Endothelial cell of umbilical vein (primary cell): ENCODE measurements at regions not wholly inside any gene's neighbourhood (a gene's known extent, or its start where the extent isn't known, plus 50 kb on each side); places are given as distances from the start of the nearest gene placed in this dataset.

Experiments used
- BruUV-seq: library from RNA; stranded (reverse); fragments of 400-500 nt; replicated peaks from 2 replicates; lab custom pipeline; 2021; lab: Mats Ljungman, UMichigan
- CTCF ChIA-PET: fragments of 300-600, 350-600 bp; sonication (Branson Sonifier 250); formaldehyde crosslinking; loops from one replicate; lab custom pipeline; 2021; ENCODE audit warnings: antibody characterized with exemption, inconsistent platforms; lab: Charles Lee
- POLR2A ChIA-PET: fragments of 300-600, 350-600 bp; sonication (Branson Sonifier 250); formaldehyde crosslinking; loops from one replicate; lab custom pipeline; 2021; ENCODE audit warnings: antibody characterized with exemption, inconsistent platforms; lab: Charles Lee
- DNase-seq: peaks from one replicate; pipeline ENCODE4 v3.0.0-alpha.2; 2011; ENCODE audit warnings: low read depth, low spot score
- FAIRE-seq: peaks from 2 replicates; lab custom pipeline; 2011; peaks lifted over from hg19 to GRCh38; lab: Jason Lieb, UNC
- H2AFZ ChIP-seq: 2 replicates; pipeline ENCODE4 v1.6.0; 2012; ENCODE audit warnings: low read depth, low read length, control low read depth, inconsistent platforms
- H3K27ac ChIP-seq: 2 replicates; pipeline ENCODE4 v1.5.1; 2011; ENCODE audit warnings: low read depth, mild to moderate bottlenecking, control low read depth, low read length, moderate library complexity; ENCODE audit not compliant: insufficient read depth
- H3K27me3 ChIP-seq, 2 experiments: 2 replicates each; pipeline versions ENCODE4 v1.6.0 to v1.6.1; 2011; ENCODE audit warnings: low read length in 2 of 2, mixed read lengths in 1 of 2; ENCODE audit not compliant: control insufficient read depth in 2 of 2, insufficient read depth in 2 of 2
- H3K36me3 ChIP-seq, 2 experiments: 2 replicates in 1 of 2; 3 replicates in 1 of 2; pipeline ENCODE4 v1.5.1; 2011; ENCODE audit warnings: low read length in 2 of 2, mild to moderate bottlenecking in 1 of 2, moderate library complexity in 1 of 2; ENCODE audit not compliant: control insufficient read depth in 2 of 2, insufficient read depth in 2 of 2; ENCODE audit errors: extremely low read depth in 1 of 2
- H3K4me1 ChIP-seq: 3 replicates; pipeline ENCODE4 v1.5.1; 2011; ENCODE audit warnings: mild to moderate bottlenecking, low read length; ENCODE audit not compliant: control insufficient read depth, insufficient read depth; ENCODE audit errors: extremely low read depth
- H3K4me2 ChIP-seq: 2 replicates; pipeline ENCODE4 v1.6.1; 2011; ENCODE audit warnings: low read length, control low read depth, mixed read lengths; ENCODE audit not compliant: insufficient read depth
- H3K4me3 ChIP-seq, 3 experiments: fragments of 200-600 bp in 1 of 3; sonication (generic), shearing (Covaris generic) in 1 of 3; replicated peaks in 1 of 3; 2 replicates each; pipeline ENCODE4 v1.5.1; 2011 to 2016; ENCODE audit warnings: control low read depth in 3 of 3, low read length in 3 of 3, mild to moderate bottlenecking in 2 of 3, inconsistent platforms in 1 of 3, low read depth in 1 of 3, moderate library complexity in 1 of 3; ENCODE audit not compliant: insufficient read depth in 1 of 3
- H3K79me2 ChIP-seq: 2 replicates; pipeline ENCODE4 v1.6.0; 2012; ENCODE audit warnings: low read length, inconsistent platforms; ENCODE audit not compliant: control insufficient read depth, insufficient read depth
- H3K9ac ChIP-seq: replicated peaks from 2 replicates; pipeline ENCODE3; 2011; ENCODE audit warnings: low read length, control low read depth; ENCODE audit not compliant: insufficient read depth; ENCODE audit errors: extremely low read depth
- H3K9me1 ChIP-seq: replicated peaks from 3 replicates; pipeline ENCODE4 v1.6.0; 2011; ENCODE audit warnings: mild to moderate bottlenecking, low read length; ENCODE audit not compliant: control insufficient read depth, insufficient read depth; ENCODE audit errors: extremely low read depth
- H3K9me3 ChIP-seq: replicated peaks from 2 replicates; pipeline ENCODE4 v1.5.1; 2012; ENCODE audit warnings: low read length, inconsistent platforms; ENCODE audit not compliant: control insufficient read depth, insufficient read depth
- H4K20me1 ChIP-seq: replicated peaks from 2 replicates; pipeline ENCODE3; 2011; ENCODE audit warnings: mild to moderate bottlenecking, low read length; ENCODE audit not compliant: control insufficient read depth, insufficient read depth; ENCODE audit errors: extremely low read depth
- FOS ChIP-seq: IDR thresholded peaks from 2 replicates; pipeline ENCODE4 v1.6.1; 2011; ENCODE audit warnings: mild to moderate bottlenecking, low read length, moderate library complexity, borderline replicate concordance; ENCODE audit not compliant: insufficient read depth
- GATA2 ChIP-seq: IDR thresholded peaks from 2 replicates; pipeline ENCODE4 v1.7.0; 2011; ENCODE audit warnings: low read depth, mild to moderate bottlenecking, moderate library complexity, mixed read lengths, low read length; ENCODE audit not compliant: insufficient read length, insufficient read depth
- JUN ChIP-seq: IDR thresholded peaks from 2 replicates; pipeline ENCODE4 v1.6.1; 2011; ENCODE audit warnings: borderline replicate concordance, low read depth; ENCODE audit not compliant: insufficient read length, insufficient read depth
- MYC ChIP-seq: IDR thresholded peaks from one replicate; pipeline ENCODE4 v1.6.1; 2011; ENCODE audit warnings: mild to moderate bottlenecking, low read depth, low read length
- POLR2A ChIP-seq: IDR thresholded peaks from 2 replicates; pipeline ENCODE4 v1.6.1; 2012; ENCODE audit warnings: low read depth, mild to moderate bottlenecking, control low read depth, low read length
- POLR2AphosphoS5 ChIP-seq: IDR thresholded peaks from 2 replicates; pipeline ENCODE4 v1.6.1; 2012; ENCODE audit warnings: low read depth, mild to moderate bottlenecking, control low read depth, low read length, moderate library complexity; ENCODE audit not compliant: insufficient read depth
- dilution Hi-C: fragments of 300-500 bp; cut with MboI; formaldehyde crosslinking; loops from one replicate; pipeline ENCODE4 v1.15.0; 2019; ENCODE audit warnings: low sequenced_read_pairs; ENCODE audit not compliant: extremely low pct_ligation_motif_present
- intact Hi-C: fragments of 100-400 bp; cut with micrococcal nuclease; formaldehyde crosslinking; loops from one replicate; pipeline ENCODE4 v1.10.0; 2022
- TF ChIP-seq, protein P1 (sequence below): IDR thresholded peaks from 2 replicates; pipeline ENCODE4 v1.6.1; 2011; ENCODE audit not compliant: insufficient read depth, insufficient read length
- TF ChIP-seq, protein P2 (sequence below), 2 donors: IDR thresholded peaks; 1 replicate in 1 of 2; 2 replicates in 1 of 2; pipeline ENCODE4 v1.5.1; 2011; ENCODE audit warnings: low read length in 2 of 2, mild to moderate bottlenecking in 2 of 2, moderate library complexity in 2 of 2, control low read depth in 1 of 2, inconsistent platforms in 1 of 2, low read depth in 1 of 2; ENCODE audit not compliant: insufficient read depth in 1 of 2; ENCODE audit errors: extremely low read depth in 1 of 2

DNA sequence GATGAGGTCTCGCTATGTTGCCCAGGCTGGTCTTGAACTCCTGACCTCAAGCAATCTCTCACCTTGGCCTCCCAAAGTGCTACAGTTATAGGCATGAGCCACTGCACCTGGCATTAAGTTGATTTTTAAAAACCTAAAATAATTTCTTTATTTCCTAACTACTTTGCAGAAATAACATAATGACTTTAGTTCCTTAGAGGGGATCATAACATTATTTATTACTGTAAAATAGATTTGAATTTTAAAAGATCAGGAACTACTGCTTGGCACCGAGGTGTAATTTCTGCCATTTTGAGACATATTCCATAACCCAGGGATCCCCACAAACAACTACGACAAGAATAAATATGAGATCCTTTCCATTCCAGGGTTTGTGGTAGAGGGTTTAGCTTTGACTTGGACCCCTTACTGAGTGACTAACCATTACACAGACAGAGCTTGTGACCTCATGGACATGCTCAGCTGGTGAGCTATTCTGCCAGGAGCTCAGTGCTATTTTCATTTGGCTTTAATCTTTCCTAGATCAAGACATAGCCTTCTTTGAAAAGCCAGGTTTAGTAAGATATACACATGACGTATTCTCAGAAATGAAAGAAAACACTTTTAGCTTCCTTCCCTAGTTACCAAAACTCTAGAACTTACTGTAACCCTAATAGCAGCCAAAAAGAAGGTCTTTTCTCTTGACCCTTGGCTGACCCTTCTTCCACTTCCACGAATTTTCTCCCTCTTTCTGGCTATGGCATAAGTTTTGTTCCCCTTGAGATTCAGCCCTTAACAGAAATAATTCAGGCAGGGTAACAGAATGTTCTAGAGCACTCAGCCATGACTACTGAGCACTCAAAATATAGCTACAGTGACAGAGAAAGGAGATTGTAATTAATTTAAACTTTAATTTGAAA is 75.1 kb upstream of the NUDT4 start:
- DNase-seq (peak; percentile 73), FAIRE-seq (peak; percentile 78)
- no peaks in the 10 kb centered on the region for H3K9me3 ChIP-seq
- H3K4me2 ChIP-seq = peak overlapping the region; percentile 8
- H3K4me3 ChIP-seq = no peak overlapping the region
- no peaks in the 10 kb centered on the region for H3K79me2 ChIP-seq
- dilution Hi-C loops (no loop called here), intact Hi-C loops (loop anchor here (2.0 kb wide), 1 partner anchor 14 kb away; no protein-coding TSS in a partner anchor)
- no peaks in the 10 kb centered on the region for H3K36me3 ChIP-seq
- H3K27ac ChIP-seq = no peak overlapping the region
- no peaks in the 10 kb centered on the region for H4K20me1 ChIP-seq
- no peaks in the 10 kb centered on the region for H3K9me1 ChIP-seq
- peaks cover 7% of the 10 kb centered on the region for H3K4me1 ChIP-seq
- no peaks in the 10 kb centered on the region for H3K27me3 ChIP-seq
- ChIA-PET POLR2A (interaction anchor here (0.7 kb wide), 1 partner anchor 272 kb away, joined by 3 read pairs; no protein-coding TSS in a partner anchor), CTCF (interaction anchor here (1.2 to 1.5 kb wide), 3 partner anchors 15 to 78 kb away, joined by 3 to 5 read pairs (median 4); no protein-coding TSS in a partner anchor)
- TF ChIP-seq POLR2AphosphoS5 (no peak), GATA2 (peak; percentile 36)
- peak overlapping the region; percentile 65 for H2AFZ ChIP-seq
- no peak overlapping the region for H3K9ac ChIP-seq
- BruUV-seq = no TSS peak

DNA sequence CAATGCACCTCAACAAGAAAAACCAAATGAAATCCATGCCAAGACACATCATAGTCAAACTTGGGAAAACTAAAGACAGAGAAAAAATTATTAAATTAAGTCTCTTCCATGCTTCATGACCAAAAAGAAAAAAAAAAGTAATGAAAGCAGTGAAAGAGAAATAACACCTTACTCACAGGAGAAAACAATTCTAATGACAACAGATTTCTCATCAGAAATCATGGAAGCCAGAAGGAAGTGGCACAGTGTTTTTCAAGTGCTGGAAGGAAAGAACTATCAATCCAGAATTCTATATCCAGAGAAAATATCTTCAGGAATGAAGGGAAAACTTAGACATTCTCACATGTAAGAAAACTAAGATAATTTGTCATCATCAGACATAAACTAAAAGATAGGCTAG is 71.1 kb upstream of the NUDT4 start:
- no peaks in the 10 kb centered on the region for H3K9me1 ChIP-seq
- intact Hi-C loops (no loop called here), dilution Hi-C loops (no loop called here)
- H3K9me3 ChIP-seq = no peaks in the 10 kb centered on the region
- ChIA-PET POLR2A (no interaction called here), CTCF (interaction anchor here (1.0 to 1.3 kb wide), 4 partner anchors 9 to 302 kb away, joined by 3 read pairs; no protein-coding TSS in a partner anchor)
- no peak overlapping the region for H3K4me2 ChIP-seq
- H3K4me1 ChIP-seq = peaks cover 7% of the 10 kb centered on the region
- TF ChIP-seq, protein P1, sequence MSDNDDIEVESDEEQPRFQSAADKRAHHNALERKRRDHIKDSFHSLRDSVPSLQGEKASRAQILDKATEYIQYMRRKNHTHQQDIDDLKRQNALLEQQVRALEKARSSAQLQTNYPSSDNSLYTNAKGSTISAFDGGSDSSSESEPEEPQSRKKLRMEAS = no peak
- TF ChIP-seq JUN (no peak), FOS (no peak), GATA2 (no peak), MYC (no peak), POLR2AphosphoS5 (no peak), POLR2A (no peak)
- TF ChIP-seq, protein P2, sequence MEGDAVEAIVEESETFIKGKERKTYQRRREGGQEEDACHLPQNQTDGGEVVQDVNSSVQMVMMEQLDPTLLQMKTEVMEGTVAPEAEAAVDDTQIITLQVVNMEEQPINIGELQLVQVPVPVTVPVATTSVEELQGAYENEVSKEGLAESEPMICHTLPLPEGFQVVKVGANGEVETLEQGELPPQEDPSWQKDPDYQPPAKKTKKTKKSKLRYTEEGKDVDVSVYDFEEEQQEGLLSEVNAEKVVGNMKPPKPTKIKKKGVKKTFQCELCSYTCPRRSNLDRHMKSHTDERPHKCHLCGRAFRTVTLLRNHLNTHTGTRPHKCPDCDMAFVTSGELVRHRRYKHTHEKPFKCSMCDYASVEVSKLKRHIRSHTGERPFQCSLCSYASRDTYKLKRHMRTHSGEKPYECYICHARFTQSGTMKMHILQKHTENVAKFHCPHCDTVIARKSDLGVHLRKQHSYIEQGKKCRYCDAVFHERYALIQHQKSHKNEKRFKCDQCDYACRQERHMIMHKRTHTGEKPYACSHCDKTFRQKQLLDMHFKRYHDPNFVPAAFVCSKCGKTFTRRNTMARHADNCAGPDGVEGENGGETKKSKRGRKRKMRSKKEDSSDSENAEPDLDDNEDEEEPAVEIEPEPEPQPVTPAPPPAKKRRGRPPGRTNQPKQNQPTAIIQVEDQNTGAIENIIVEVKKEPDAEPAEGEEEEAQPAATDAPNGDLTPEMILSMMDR (IDR thresholded peaks at IDR 0.05; ENCODE audit: extremely low read depth in 1 of 2, insufficient read depth in 1 of 2, low read depth in 1 of 2, low read length in 2 of 2) = no peak
- FAIRE-seq = no peak
- no peaks in the 10 kb centered on the region for H3K27me3 ChIP-seq
- H2AFZ ChIP-seq = no peak overlapping the region
- DNase-seq = no peak
- no TSS peak for BruUV-seq
- no peak overlapping the region for H3K27ac ChIP-seq
- H3K4me3 ChIP-seq = no peak overlapping the region
- no peak overlapping the region for H3K9ac ChIP-seq
- no peaks in the 10 kb centered on the region for H3K36me3 ChIP-seq
- H4K20me1 ChIP-seq = no peaks in the 10 kb centered on the region
- no peaks in the 10 kb centered on the region for H3K79me2 ChIP-seq
